ENCODE measurements at regions not wholly inside any gene's neighbourhood (a gene's known extent, or its start where the extent isn't known, plus 50 kb on each side); places are given as distances from the start of the nearest gene placed in this dataset.

- no peak for DNase-seq (ENCODE audit: low read depth)
Measured at GRCh38 chr7:145265180-145265579, 429.3 kb upstream of the TPK1 start.

DNA sequence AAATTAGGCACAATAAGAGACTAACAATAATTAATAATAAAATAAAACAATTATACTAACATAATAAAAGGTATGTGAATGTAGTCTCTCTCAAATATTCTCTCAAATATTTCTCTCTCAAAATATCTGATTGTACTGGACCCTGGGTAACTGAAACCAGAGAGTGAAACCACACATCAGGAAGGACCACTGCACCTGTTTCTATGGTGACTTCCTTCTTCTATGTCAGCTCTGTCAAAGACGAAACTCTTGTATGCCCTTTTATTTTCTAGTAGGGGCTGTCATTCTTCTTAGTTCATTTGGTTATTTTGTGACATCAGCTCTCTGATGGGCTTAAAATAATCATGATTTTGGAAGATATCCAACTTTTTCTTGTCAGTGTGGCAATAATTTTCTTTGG, 428.0 kb upstream of the TPK1 start:
- no peak for DNase-seq (ENCODE audit: low read depth)

DNA sequence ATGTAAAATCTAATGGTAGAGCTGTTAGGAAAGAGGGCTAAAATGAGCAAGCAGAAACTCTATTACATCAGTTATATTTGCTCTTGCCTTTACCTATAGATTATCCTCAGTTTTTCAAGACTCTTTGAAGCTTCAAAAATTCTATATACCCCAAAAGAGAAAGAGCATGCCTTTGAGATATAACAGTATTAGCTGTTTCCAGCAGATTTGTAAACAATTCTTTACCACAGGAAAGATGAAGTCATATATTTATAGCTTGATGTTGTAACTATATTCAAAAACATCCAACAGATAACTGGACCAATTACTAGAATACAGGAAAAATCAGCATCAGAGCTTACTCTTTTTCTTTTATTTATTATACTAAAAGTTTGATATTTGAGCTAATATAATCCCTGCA, 416.2 kb upstream of the TPK1 start:
- peak; percentile 24 for DNase-seq (ENCODE audit: low read depth)

GRCh38 chr7:145224775-145225174, 388.9 kb upstream of the TPK1 start:
- no peak for DNase-seq (ENCODE audit: low read depth)

DNA sequence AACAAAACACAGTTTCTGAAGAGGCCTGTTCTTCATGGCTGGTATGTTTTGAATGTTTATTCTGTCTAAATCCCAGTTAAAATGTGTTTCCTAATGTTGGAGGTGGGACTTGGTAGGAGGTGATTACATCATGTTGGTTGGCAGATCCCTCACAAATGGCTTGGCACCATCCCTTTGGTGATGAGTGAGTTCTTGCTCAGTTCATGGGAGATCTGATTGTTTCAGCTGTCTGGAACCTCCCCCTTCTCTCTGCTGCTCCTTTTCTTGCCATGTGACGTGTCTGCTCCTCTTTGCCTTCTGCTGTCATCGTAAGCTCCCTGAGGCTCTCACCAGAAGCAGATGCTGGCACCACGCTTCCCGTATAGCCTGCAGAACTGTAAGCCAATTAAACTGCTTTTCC, 383.6 kb upstream of the TPK1 start:
- peak; percentile 82 for DNase-seq (ENCODE audit: low read depth)

DNA sequence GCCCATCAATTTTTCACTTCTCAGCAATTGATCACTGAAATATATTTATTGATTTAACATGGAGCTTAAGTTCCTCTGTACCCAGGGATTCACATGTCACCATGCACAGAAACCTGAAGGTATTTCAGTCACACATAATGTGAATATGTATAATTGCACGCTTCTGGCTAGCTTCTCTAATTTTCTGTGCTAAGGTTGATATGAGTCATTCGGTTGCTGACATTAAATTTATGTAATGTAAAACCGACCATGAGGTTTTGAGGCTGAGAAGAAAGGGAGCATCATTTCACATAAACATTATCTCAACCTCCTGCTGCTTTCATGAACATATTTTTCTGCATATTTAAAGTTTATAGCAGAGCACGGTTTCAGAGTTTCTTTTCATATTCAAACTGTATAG, 381.0 kb upstream of the TPK1 start:
- DNase-seq (ENCODE audit: low read depth): peak; percentile 47

DNA sequence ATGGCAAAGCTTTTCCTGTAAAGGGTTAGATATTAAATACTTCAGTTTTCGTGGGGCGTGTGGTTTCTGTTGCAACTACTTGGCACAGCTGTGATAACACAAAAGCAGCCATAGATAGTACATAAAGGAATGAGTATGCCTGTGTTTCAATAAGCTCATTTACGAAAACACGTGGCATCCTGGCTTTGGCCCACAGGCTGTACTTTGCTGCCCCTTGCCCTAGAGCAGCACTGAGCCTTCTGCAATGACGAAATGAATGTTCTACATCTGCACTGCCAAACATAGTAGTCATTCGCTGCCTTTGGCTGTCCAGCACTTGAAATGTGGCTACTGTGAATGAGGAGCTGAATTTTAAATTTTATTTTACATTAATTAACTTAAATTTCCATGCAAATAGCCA, 376.2 kb upstream of the TPK1 start:
- peak; percentile 98 for DNase-seq (ENCODE audit: low read depth)

DNA sequence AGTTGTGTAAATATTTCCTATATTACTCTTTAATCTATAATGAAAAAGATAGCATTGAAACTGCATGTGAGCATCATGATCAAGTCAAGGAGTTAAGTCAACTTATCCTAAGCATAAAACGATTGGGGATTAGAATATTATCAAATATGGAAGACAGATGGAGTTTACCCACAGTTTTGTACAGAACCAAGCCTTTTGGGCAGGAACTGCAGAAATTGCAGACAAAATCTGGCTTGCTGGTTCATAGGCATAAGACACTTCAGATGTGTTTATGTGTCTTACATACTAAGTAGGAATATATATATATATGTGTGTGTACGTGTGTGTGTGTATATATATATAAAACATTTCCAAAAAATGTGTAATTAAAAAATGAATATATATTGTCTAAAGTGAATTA, 375.4 kb upstream of the TPK1 start:
- DNase-seq (ENCODE audit: low read depth): no peak

GRCh38 chr7:145193951-145194350, 358.1 kb upstream of the TPK1 start:
- no peak for DNase-seq (ENCODE audit: low read depth)

DNA sequence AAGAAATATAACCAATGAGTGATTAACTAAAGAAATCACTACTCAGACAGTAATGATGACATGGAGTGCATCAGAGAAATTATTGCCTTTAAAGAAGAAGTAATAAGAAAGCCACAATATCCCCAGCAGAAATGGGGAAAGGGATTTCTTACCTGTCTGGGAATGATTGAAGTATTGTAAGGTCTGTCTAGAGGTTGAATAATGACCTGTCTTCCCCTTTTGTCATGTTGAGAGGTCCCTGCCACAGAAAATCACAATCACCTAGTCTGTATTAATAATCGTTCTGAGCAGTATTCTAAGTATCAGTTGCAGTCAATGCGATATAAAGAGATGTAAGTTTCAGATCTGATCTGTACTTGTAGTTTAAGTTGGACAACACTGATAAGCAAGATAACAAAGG, 349.1 kb upstream of the TPK1 start:
- no peak for DNase-seq (ENCODE audit: low read depth)

DNA sequence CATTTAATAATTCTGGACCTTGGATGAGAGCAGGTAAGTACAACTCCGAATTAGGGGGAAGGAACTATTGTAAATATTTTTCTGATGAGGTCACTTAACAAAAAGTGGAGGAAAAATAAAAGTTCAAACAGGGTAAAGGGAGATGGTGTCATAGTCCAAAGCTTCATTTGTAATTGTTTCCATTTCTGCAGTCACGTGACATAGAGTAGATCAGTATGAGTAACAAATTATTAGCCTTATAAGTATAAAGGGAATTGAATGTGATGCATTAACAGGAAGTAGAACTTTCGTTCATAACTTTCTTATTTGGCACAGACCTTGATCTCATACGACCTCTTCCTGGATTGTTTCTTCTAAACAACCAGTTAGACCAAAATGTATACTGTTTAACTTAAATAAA, 347.2 kb upstream of the TPK1 start:
- DNase-seq (ENCODE audit: low read depth): no peak

DNA sequence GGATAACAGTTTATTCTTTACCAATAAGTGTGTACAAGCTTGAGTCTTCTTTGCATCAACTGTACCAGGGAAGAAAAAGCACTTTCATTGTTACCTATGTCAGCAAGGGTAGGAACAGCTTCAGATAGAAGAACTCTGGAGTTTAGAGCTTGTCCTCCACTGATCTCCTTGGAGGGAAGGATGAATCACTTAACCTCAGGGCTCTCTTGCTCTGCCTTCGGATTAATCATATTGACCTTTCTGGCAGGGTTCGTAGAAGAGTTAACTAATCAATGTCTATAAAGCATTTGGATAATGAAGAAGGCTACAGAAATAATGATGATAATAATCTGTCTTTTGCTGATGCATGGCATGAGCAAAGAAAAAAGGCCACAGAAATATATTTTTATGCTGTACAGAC, 339.5 kb upstream of the TPK1 start:
- no peak for DNase-seq (ENCODE audit: low read depth)

DNA sequence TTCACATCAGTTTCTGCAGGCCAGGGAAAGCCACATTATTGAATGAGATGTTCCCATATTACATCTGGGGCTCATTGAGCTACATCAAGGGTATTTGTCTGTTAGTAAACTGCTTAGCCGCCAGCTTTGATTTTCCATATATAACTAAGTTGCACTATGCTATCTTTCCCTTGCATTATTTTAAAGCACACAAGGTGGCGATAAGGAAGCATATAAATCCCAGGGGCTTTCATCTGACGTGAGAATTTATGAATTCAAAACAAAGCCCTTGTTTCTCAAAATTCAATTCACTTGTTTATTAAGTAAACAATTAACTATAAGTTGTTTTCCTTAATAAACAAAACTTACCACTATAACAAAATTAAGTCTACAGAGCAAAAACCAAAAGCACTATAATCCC, 334.1 kb upstream of the TPK1 start:
- peak; percentile 44 for DNase-seq (ENCODE audit: low read depth)

GRCh38 chr7:145168879-145169278, 333.0 kb upstream of the TPK1 start:
- no peak for DNase-seq (ENCODE audit: low read depth)

DNA sequence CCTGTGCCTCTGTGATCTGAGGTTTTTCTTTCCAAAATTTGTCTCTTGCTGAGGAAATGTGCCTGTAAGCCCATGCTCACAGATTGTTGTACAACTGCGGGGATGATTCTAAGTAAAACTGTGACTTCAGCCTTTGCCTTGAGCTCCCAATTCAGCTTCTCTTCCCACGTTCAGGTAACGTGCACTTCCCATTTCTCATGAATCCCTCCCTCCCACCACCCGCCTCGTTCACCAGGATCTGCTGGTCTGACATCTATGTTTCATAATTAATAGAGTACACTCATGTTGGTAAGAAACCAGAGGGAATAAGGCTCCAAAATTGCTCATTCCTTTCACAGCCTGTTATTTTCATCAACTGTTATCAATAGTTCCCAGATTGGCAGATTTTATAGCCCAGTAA, 332.6 kb upstream of the TPK1 start:
- DNase-seq (ENCODE audit: low read depth): no peak

DNA sequence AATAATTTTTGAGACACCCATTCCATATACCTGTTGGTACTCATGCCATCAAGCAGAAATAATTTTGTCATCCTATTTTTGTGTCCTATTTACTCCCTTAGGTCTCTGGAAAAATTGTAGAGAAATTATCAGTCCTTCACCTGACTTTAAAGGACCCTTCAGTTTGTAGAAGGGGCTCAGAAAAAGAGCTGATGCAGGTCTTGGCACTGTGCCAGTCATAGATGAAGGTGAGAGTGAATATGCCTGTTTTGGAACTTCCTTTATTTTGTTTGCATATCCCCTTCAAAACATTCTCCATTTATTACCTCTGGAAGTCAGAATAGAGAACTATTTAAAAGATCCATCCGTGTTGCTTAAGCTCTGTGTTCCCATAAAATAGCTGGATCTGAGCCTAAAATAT, 321.0 kb upstream of the TPK1 start:
- no peak for DNase-seq (ENCODE audit: low read depth)

DNA sequence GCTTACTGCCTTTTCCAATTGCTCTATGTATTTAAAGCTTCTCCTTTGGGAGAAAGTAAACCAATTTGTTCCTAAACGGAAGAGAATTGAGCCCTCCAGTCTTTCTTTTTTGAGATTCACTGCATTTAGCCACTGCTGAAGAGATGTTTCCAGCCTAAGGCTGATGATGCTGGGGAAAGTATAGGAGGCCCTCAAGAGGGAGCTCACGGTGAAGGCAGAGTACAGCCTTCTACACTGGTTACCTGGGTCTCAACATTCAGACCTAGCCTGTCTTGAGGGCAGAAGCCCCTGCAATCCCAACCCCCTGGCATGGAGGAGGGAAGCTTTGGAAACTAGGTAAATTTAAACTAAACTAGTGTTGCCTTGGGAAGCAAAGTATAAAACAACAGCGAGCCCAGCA, 316.7 kb upstream of the TPK1 start:
- no peak for DNase-seq (ENCODE audit: low read depth)

- no peak for DNase-seq (ENCODE audit: low read depth)
Measured at GRCh38 chr7:145151676-145152075, 315.8 kb upstream of the TPK1 start.

GRCh38 chr7:145147865-145148264, 312.0 kb upstream of the TPK1 start:
- DNase-seq (ENCODE audit: low read depth): no peak

DNA sequence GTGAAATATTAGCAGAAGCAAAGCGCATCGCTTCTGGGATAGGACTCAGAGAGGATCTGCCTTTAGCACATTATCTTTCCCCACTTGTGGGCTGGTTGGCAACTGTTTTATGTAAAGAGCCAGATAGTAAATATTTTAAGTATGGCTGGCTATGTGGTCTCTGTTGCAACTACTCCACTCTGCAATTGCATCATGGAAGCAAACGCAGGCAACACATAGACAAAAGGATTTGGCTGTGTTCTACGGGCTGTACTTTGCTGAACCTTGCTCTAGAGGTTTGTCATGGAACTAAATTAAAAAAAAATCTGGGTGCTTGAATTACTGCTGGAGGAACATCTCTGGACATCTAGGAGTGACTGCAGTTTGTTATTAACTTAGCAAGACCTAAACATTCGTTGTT, 307.8 kb upstream of the TPK1 start:
- DNase-seq (ENCODE audit: low read depth): peak; percentile 76

GRCh38 chr7:145134377-145134776, 298.5 kb upstream of the TPK1 start:
- no peak for DNase-seq (ENCODE audit: low read depth)

DNA sequence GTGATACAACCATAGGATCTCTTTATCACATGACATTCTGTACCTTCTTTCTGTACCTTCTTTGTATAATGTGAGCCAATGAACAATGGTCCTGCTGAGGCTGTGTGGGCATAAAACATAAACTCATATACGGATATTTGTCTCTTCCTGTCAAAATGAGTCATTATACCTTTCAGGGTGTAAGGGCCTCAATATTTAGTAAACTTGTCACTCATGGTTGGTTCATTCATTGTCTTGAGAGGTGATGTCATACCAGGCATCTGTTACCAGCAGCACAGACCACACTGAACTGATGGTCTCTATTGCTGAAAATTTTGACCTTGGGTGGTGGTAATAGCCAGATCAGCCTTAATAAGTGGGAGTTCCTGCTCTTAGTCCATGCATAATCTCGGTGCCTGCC, 287.6 kb upstream of the TPK1 start:
- DNase-seq (ENCODE audit: low read depth): no peak

GRCh38 chr7:145106001-145106400, 270.1 kb upstream of the TPK1 start:
- peak; percentile 91 for DNase-seq (ENCODE audit: low read depth)

GRCh38 chr7:145105561-145105960, 269.7 kb upstream of the TPK1 start:
- DNase-seq (ENCODE audit: low read depth): no peak

- no peak for DNase-seq (ENCODE audit: low read depth)
Measured at GRCh38 chr7:145104400-145104799, 268.5 kb upstream of the TPK1 start.

Data from fibroblast of gingiva (primary cell).